Activated T-cell treated with anti-CD3 and anti-CD28 coated beads, Interleukin-2, amount 50 U/mL, for 72 hours (primary cell): ENCODE measurements at regions not wholly inside any gene's neighbourhood (a gene's known extent, or its start where the extent isn't known, plus 50 kb on each side); places are given as distances from the start of the nearest gene placed in this dataset.

Experiments
- ATAC-seq, 2 donors: fragments of 150-1000 bp; cut with Tn5 transposase; replicated peaks in 1 of 2; 2 replicates each; pipeline ENCODE4 v1.10.0; 2021; ENCODE audit warnings: moderate library complexity in 2 of 2, mild to moderate bottlenecking in 1 of 2
- DNase-seq, 2 donors: peaks; one replicate each; pipeline ENCODE4 v3.0.0; 2021 to 2022; ENCODE audit warnings: mixed read lengths in 1 of 2
- H3K27ac Mint-ChIP-seq: one replicate; pipeline ENCODE4 v1.8.0; 2022; ENCODE audit warnings: mild to moderate bottlenecking, moderate library complexity, mixed read lengths
- H3K27me3 Mint-ChIP-seq: one replicate; pipeline ENCODE4 v1.8.0; 2022; ENCODE audit warnings: low read depth, mixed read lengths
- H3K36me3 Mint-ChIP-seq, 2 donors: one replicate each; pipeline ENCODE4 v1.8.0; 2022; ENCODE audit warnings: mixed read lengths in 2 of 2, mild to moderate bottlenecking in 1 of 2; ENCODE audit not compliant: insufficient read depth in 2 of 2
- H3K4me1 Mint-ChIP-seq: one replicate; pipeline ENCODE4 v1.8.0; 2022; ENCODE audit warnings: low read depth, mixed read lengths
- H3K4me3 Mint-ChIP-seq, 2 donors: one replicate each; pipeline ENCODE4 v1.8.0; 2022; ENCODE audit warnings: mild to moderate bottlenecking in 2 of 2, mixed read lengths in 2 of 2, moderate library complexity in 2 of 2
- H3K9me3 Mint-ChIP-seq, 2 donors: one replicate each; pipeline ENCODE4 v1.8.0; 2022; ENCODE audit warnings: mixed read lengths in 2 of 2

DNA sequence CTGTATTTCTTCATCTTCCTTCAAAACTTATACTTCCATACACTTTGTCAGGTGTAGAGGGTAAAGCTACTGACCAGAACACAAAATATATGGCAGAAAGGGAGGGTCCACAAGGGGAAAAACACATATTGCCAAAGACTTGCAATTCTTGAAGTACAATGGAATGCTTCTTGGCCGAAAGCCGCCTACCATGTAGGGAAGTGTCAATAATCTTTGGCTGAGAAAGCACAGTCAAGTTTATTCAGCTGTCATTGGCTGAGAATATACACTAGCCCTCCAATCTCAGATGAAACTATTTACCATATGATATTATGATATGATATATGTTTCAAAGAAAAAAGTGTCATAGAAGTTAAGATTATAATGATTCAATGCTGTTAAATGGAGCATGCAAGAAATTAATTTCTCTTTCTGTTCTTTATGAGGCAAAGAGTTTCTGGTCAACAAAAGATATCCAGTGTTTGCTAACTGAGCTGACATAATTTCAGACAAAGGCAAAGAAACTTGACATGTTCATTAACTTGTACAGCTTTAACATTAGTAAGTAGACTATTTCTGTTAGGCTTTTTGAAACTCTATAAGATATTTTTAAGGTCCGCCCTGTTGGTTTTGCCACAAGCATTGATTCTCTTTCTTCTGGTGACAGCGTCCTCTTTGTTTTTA is 89.0 kb upstream of the LPP start:
- no peak overlapping the region for H3K4me3 Mint-ChIP-seq
- no peaks in the 10 kb centered on the region for H3K27me3 Mint-ChIP-seq
- H3K9me3 Mint-ChIP-seq = peaks cover 0 to 3% of the 10 kb centered on the region in 2 donors
- DNase-seq = no peak
- peaks cover 46% of the 10 kb centered on the region for H3K4me1 Mint-ChIP-seq
- H3K36me3 Mint-ChIP-seq = no peaks in the 10 kb centered on the region
- H3K27ac Mint-ChIP-seq = peak overlapping the region; percentile 32
- no peak for ATAC-seq

GRCh38 chr3:188066141-188066540 is 87.8 kb upstream of the LPP start:
- Mint-ChIP-seq H3K4me3 (no peak overlapping the region), H3K9me3 (peaks cover 0 to 3% of the 10 kb centered on the region in 2 donors), H3K27ac (no peak overlapping the region), H3K36me3 (no peaks in the 10 kb centered on the region), H3K4me1 (peaks cover 34% of the 10 kb centered on the region), H3K27me3 (no peaks in the 10 kb centered on the region)
- no peak for DNase-seq
- no peak for ATAC-seq

- Mint-ChIP-seq H3K27ac (no peak overlapping the region), H3K4me1 (peaks cover 16% of the 10 kb centered on the region), H3K36me3 (no peaks in the 10 kb centered on the region), H3K9me3 (peaks cover 0 to 3% of the 10 kb centered on the region in 2 donors), H3K4me3 (no peak overlapping the region), H3K27me3 (no peaks in the 10 kb centered on the region)
- no peak for DNase-seq
- ATAC-seq = no peak
Observed at GRCh38 chr3:188067932-188068331, 86.0 kb upstream of the LPP start.

GRCh38 chr3:188068342-188068741 is 85.6 kb upstream of the LPP start:
- H3K4me3 Mint-ChIP-seq = no peak overlapping the region
- DNase-seq (no peak), ATAC-seq (no peak)
- H3K27me3 Mint-ChIP-seq = no peaks in the 10 kb centered on the region
- no peaks in the 10 kb centered on the region for H3K36me3 Mint-ChIP-seq
- no peak overlapping the region for H3K27ac Mint-ChIP-seq
- peaks cover 14% of the 10 kb centered on the region for H3K4me1 Mint-ChIP-seq
- peaks cover 0 to 3% of the 10 kb centered on the region in 2 donors for H3K9me3 Mint-ChIP-seq

DNA sequence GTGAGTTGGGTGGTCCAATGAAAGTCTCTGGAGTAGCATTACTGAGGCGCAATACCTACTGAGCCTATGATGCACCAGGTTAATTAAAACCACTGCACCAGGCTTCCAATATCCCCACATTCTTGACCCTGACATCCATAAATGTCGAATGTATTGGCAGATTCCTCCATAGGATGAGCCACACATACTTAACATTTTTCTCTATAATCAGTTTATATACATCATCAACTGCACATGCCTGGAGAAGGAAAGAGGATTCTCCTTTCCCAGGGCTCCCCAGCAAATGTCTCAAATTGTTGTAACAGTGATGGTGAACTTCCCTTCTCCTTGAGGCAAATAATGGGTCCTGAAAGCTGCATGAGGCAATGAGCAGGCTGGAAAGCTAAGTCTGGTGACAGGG is 82.3 kb upstream of the LPP start:
- no peaks in the 10 kb centered on the region for H3K4me1 Mint-ChIP-seq
- no peak overlapping the region for H3K27ac Mint-ChIP-seq
- no peaks in the 10 kb centered on the region for H3K36me3 Mint-ChIP-seq
- H3K27me3 Mint-ChIP-seq = no peaks in the 10 kb centered on the region
- DNase-seq (no peak), ATAC-seq (no peak)
- H3K4me3 Mint-ChIP-seq = no peak overlapping the region
- no peaks in the 10 kb centered on the region for H3K9me3 Mint-ChIP-seq

DNA sequence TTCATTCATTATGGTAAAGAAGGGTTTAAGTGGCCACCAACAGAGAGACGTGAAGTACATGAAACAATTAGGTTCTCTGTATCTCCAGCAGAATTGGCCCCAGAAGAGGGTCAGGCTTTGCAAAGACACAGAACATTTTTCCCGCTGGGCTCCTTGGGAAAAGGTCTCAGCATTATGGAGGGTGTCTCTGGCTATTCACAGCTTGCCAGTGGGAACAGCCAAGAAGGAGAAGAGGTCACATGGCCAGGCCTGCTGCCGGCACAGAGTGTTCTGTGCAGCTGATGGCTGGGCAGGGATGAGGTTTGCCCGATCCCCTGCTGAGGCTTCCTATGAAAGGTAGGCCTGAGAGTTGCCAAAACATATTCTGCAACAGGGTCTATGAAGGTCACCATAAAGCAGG is 77.8 kb upstream of the LPP start:
- Mint-ChIP-seq H3K4me1 (peaks cover 6% of the 10 kb centered on the region), H3K9me3 (peaks cover 2% of the 10 kb centered on the region in 2 donors), H3K36me3 (peaks cover 3 to 14% of the 10 kb centered on the region in 2 donors), H3K27me3 (no peaks in the 10 kb centered on the region), H3K27ac (no peak overlapping the region), H3K4me3 (no peak overlapping the region)
- DNase-seq (no peak), ATAC-seq (no peak)

GRCh38 chr3:188077160-188077799 is 76.7 kb upstream of the LPP start:
- ATAC-seq (peak in 1 of 2 donors; percentile 41), DNase-seq (no peak)
- Mint-ChIP-seq H3K27ac (no peak overlapping the region), H3K9me3 (peaks cover 2% of the 10 kb centered on the region in 2 donors), H3K4me1 (peaks cover 6% of the 10 kb centered on the region), H3K4me3 (no peak overlapping the region), H3K36me3 (peaks cover 3 to 14% of the 10 kb centered on the region in 2 donors), H3K27me3 (no peaks in the 10 kb centered on the region)

- peaks cover 2% of the 10 kb centered on the region in 2 donors for H3K9me3 Mint-ChIP-seq
- H3K27me3 Mint-ChIP-seq = peaks cover 7% of the 10 kb centered on the region
- DNase-seq = no peak
- peaks cover 3 to 14% of the 10 kb centered on the region in 2 donors for H3K36me3 Mint-ChIP-seq
- ATAC-seq = no peak
- H3K27ac Mint-ChIP-seq = no peak overlapping the region
- H3K4me1 Mint-ChIP-seq = peaks cover 12% of the 10 kb centered on the region
- no peak overlapping the region for H3K4me3 Mint-ChIP-seq
Observed at GRCh38 chr3:188080091-188080490, 73.9 kb upstream of the LPP start.

GRCh38 chr3:188082031-188082430 is 71.9 kb upstream of the LPP start:
- peaks cover 7% of the 10 kb centered on the region for H3K27me3 Mint-ChIP-seq
- H3K27ac Mint-ChIP-seq = no peak overlapping the region
- ATAC-seq (no peak), DNase-seq (no peak)
- peaks cover 11% of the 10 kb centered on the region for H3K4me1 Mint-ChIP-seq
- H3K36me3 Mint-ChIP-seq = peaks cover 3 to 14% of the 10 kb centered on the region in 2 donors
- H3K9me3 Mint-ChIP-seq = peaks cover 2% of the 10 kb centered on the region in 2 donors
- no peak overlapping the region for H3K4me3 Mint-ChIP-seq

DNA sequence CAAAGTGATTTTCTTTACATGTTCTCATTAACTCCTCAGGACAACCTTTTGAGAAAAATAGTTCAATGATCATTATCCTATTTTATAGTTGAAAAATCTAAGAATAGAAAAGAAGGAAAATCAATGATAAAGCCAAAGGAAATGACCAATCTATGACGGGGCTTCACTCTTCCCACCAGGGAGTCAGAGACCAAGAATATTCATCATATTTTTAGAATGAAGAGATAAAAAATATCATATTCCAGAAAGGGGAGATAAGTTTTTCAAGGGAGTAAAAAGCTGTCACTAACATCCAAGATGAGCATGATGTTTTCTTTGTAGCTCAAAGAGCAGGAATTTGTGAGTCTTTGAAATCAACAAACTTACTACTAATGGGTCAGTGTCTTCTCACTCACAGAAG is 71.5 kb upstream of the LPP start:
- Mint-ChIP-seq H3K4me3 (no peak overlapping the region), H3K9me3 (peaks cover 2% of the 10 kb centered on the region in 2 donors), H3K27me3 (peaks cover 7% of the 10 kb centered on the region), H3K27ac (no peak overlapping the region), H3K36me3 (peaks cover 3 to 12% of the 10 kb centered on the region in 2 donors), H3K4me1 (peaks cover 7% of the 10 kb centered on the region)
- ATAC-seq (no peak), DNase-seq (no peak)

GRCh38 chr3:188083011-188083410 is 70.9 kb upstream of the LPP start:
- no peak for ATAC-seq
- no peak overlapping the region for H3K27ac Mint-ChIP-seq
- peaks cover 5% of the 10 kb centered on the region for H3K4me1 Mint-ChIP-seq
- H3K9me3 Mint-ChIP-seq = peaks cover 2% of the 10 kb centered on the region in 2 donors
- H3K36me3 Mint-ChIP-seq = peaks cover 3 to 12% of the 10 kb centered on the region in 2 donors
- no peak for DNase-seq
- H3K27me3 Mint-ChIP-seq = peaks cover 7% of the 10 kb centered on the region
- no peak overlapping the region for H3K4me3 Mint-ChIP-seq

DNA sequence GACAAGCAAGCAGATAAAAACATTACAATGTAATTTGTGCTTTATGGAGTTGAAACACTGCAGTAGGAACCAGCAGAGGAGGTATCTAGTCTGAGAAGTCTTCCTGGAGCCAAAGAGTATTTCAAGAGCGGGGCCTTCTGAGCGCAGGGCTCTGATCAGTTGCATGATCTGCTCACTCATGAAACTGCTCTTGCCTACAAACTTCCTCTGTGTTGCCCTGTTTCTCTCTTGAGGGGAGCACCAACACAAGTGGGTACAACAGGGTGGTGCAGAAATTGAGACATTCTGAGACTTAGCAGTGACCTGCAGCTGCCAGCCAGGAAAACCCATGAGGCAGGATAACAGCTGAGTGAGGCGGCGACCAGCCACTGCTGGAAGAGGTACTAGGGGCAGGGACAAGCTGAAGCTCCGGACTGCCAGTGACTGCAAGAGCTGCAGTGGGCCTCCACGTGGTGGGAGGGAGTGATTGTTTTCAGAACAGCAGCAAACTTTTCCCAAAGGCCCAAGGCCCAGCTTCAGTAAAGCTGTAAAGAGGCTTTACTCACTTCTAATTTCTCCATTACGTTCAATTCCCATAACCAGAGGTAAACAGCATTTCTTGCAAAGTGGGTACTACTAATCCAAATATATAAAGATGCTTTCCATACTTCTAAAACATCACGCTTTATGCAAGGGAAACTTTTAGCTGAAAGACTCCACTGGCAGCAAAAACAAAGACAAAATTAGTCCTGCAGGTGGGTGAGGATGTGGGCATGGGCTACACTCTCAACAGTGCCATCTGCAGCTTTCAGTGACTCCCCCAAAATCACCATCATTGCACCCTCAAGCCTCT is 69.0 kb upstream of the LPP start:
- Mint-ChIP-seq H3K4me1 (peaks cover 5% of the 10 kb centered on the region), H3K27me3 (peaks cover 7% of the 10 kb centered on the region), H3K4me3 (no peak overlapping the region), H3K9me3 (peaks cover 0 to 2% of the 10 kb centered on the region in 2 donors), H3K36me3 (peaks cover 0 to 3% of the 10 kb centered on the region in 2 donors), H3K27ac (no peak overlapping the region)
- no peak for DNase-seq
- no peak for ATAC-seq
